OCI-LY7 (cell line): ENCODE measurements at regions not wholly inside any gene's neighbourhood (a gene's known extent, or its start where the extent isn't known, plus 50 kb on each side); places are given as distances from the start of the nearest gene placed in this dataset.

Experiments
- BruUV-seq: library from RNA; stranded (reverse); fragments of 400-500 nt; replicated peaks from 2 replicates; lab custom pipeline; 2021; lab: Mats Ljungman, UMichigan
- CTCF ChIA-PET: fragments of 300-600 bp; sonication (Branson Sonifier 250); formaldehyde crosslinking; loops from one replicate; lab custom pipeline; 2022; ENCODE audit warnings: antibody characterized with exemption; ENCODE audit not compliant: unreplicated experiment; lab: Charles Lee
- POLR2A ChIA-PET: fragments of 300-600 bp; sonication (Branson Sonifier 250); formaldehyde crosslinking; loops from one replicate; lab custom pipeline; 2022; ENCODE audit warnings: antibody characterized with exemption; lab: Charles Lee
- DNase-seq: peaks from one replicate; pipeline ENCODE4 v3.0.0-alpha.2; 2015; ENCODE audit warnings: low spot score
- H2AFZ ChIP-seq: fragments of 200-600 bp; sonication (generic), shearing (Covaris generic); 2 replicates; pipeline ENCODE4 v1.6.1; 2014; ENCODE audit warnings: mild to moderate bottlenecking, antibody characterized with exemption, low read length, moderate library complexity
- H3K27ac ChIP-seq: fragments of 200-600 bp; sonication (generic); 2 replicates; pipeline ENCODE4 v1.5.1; 2014; ENCODE audit warnings: mixed run types, low read depth, mild to moderate bottlenecking, moderate library complexity, low read length, inconsistent platforms; ENCODE audit not compliant: poor library complexity, severe bottlenecking
- H3K36me3 ChIP-seq: fragments of 200-600 bp; sonication (generic); 2 replicates; pipeline ENCODE4 v1.6.1; 2014; ENCODE audit warnings: mild to moderate bottlenecking, antibody characterized with exemption, low read length, moderate library complexity, mixed read lengths; ENCODE audit not compliant: insufficient read depth
- H3K4me1 ChIP-seq: fragments of 200-600 bp; sonication (generic); 2 replicates; pipeline ENCODE4 v1.5.1; 2014; ENCODE audit warnings: mild to moderate bottlenecking, low read length; ENCODE audit not compliant: insufficient read depth, poor library complexity, severe bottlenecking
- H3K4me2 ChIP-seq: fragments of 200-600 bp; sonication (generic); 2 replicates; pipeline ENCODE4 v1.6.1; 2014; ENCODE audit warnings: mild to moderate bottlenecking, low read length
- H3K4me3 ChIP-seq: fragments of 200-600 bp; sonication (generic); 2 replicates; pipeline ENCODE4 v1.5.1; 2014; ENCODE audit warnings: mild to moderate bottlenecking, low read depth, low read length; ENCODE audit not compliant: poor library complexity, severe bottlenecking
- H3K79me2 ChIP-seq: fragments of 200-600 bp; sonication (generic); 2 replicates; pipeline ENCODE4 v1.6.1; 2016; ENCODE audit warnings: low read depth, mild to moderate bottlenecking, low read length, moderate library complexity, mixed read lengths; ENCODE audit not compliant: insufficient read depth
- H3K9me2 ChIP-seq: fragments of 200-600 bp; sonication (generic); 2 replicates; pipeline ENCODE4 v1.6.1; 2016; ENCODE audit warnings: mild to moderate bottlenecking, low read length, mixed read lengths; ENCODE audit not compliant: insufficient read depth
- H3K9me3 ChIP-seq: fragments of 200-600 bp; sonication (generic); 2 replicates; pipeline ENCODE4 v1.6.1; 2014; ENCODE audit warnings: mild to moderate bottlenecking, mixed run types, low read length, mixed read lengths
- H4K20me1 ChIP-seq: fragments of 200-600 bp; sonication (generic); 2 replicates; pipeline ENCODE4 v1.6.1; 2014; ENCODE audit warnings: mild to moderate bottlenecking, antibody characterized with exemption, low read length, moderate library complexity, mixed read lengths; ENCODE audit not compliant: insufficient read depth
- EZH2phosphoT487 ChIP-seq: fragments of 200-600 bp; sonication (generic); IDR thresholded peaks from 2 replicates; pipeline ENCODE4 v1.6.1; 2018; ENCODE audit warnings: low read depth, borderline replicate concordance, mild to moderate bottlenecking, mixed run types, antibody characterized with exemption, low read length, moderate library complexity, mixed read lengths
- intact Hi-C: fragments of 100-400 bp; cut with micrococcal nuclease; formaldehyde crosslinking; loops from one replicate; pipeline ENCODE4 v1.10.0; 2022; ENCODE audit not compliant: unreplicated experiment
- TF ChIP-seq, protein P1 (sequence below): fragments of 200-600 bp; sonication (generic); conservative IDR thresholded peaks from 2 replicates; pipeline ENCODE4 v1.5.1; 2014; ENCODE audit warnings: mild to moderate bottlenecking, antibody characterized with exemption, low read length, moderate library complexity, mixed read lengths

- Histone ChIP-seq H4K20me1 (no peaks in the 10 kb centered on the region), H2AFZ (no peak overlapping the region), H3K4me3 (no peak overlapping the region), H3K9me2 (no peaks in the 10 kb centered on the region), H3K79me2 (no peaks in the 10 kb centered on the region), H3K36me3 (no peaks in the 10 kb centered on the region), H3K9me3 (no peaks in the 10 kb centered on the region), H3K4me1 (no peaks in the 10 kb centered on the region), H3K27ac (no peak overlapping the region), H3K4me2 (no peak overlapping the region)
- intact Hi-C loops, result no loop called here
- DNase-seq, result no peak
- no TSS peak for BruUV-seq
- CTCF ChIA-PET, result no interaction called here
- POLR2A ChIA-PET, result no interaction called here
- TF ChIP-seq EZH2phosphoT487, result no peak
- TF ChIP-seq, protein P1, sequence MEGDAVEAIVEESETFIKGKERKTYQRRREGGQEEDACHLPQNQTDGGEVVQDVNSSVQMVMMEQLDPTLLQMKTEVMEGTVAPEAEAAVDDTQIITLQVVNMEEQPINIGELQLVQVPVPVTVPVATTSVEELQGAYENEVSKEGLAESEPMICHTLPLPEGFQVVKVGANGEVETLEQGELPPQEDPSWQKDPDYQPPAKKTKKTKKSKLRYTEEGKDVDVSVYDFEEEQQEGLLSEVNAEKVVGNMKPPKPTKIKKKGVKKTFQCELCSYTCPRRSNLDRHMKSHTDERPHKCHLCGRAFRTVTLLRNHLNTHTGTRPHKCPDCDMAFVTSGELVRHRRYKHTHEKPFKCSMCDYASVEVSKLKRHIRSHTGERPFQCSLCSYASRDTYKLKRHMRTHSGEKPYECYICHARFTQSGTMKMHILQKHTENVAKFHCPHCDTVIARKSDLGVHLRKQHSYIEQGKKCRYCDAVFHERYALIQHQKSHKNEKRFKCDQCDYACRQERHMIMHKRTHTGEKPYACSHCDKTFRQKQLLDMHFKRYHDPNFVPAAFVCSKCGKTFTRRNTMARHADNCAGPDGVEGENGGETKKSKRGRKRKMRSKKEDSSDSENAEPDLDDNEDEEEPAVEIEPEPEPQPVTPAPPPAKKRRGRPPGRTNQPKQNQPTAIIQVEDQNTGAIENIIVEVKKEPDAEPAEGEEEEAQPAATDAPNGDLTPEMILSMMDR, result no peak
These were observed 566.2 kb downstream of the TBC1D22A start for GRCh38 chr22:47328550-47329243.

- DNase-seq, result no peak
- H3K9me3 ChIP-seq, result peaks cover 1% of the 10 kb centered on the region; the same call in 1 of the 2 replicates
- H3K4me3 ChIP-seq, result no peak overlapping the region
- no peak overlapping the region for H3K27ac ChIP-seq
- no peaks in the 10 kb centered on the region for H3K4me1 ChIP-seq
- no peaks in the 10 kb centered on the region for H4K20me1 ChIP-seq
- no peaks in the 10 kb centered on the region for H3K36me3 ChIP-seq
- ChIA-PET POLR2A (no interaction called here), CTCF (no interaction called here)
- no peaks in the 10 kb centered on the region for H3K9me2 ChIP-seq
- no peaks in the 10 kb centered on the region for H3K79me2 ChIP-seq
- intact Hi-C loops, result no loop called here
- no TSS peak for BruUV-seq
- no peak for TF ChIP-seq EZH2phosphoT487
- TF ChIP-seq, protein P1, result no peak
- no peak overlapping the region for H2AFZ ChIP-seq
- H3K4me2 ChIP-seq, result no peak overlapping the region
These were observed 564.8 kb downstream of the TBC1D22A start for GRCh38 chr22:47327241-47327640.

DNA sequence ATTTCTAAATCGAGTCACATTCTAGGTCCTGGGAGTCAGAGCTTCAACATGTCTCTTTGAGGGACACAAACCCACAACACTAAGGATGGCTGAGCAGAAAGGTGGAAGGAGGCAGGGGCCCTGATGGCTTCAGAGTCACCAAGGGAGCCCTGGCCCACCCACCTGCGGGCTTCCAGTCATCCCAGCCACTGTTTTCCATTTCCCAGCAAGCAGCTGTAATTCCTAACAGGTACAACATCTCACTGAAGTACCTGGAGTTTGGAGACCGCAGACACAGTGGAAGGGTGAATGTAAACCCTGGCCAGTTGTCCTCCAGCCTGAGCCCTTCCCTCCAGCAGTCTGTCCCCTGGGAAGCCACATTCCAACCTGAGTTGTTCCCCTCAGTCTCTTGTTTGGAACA lies 562.8 kb downstream of the TBC1D22A start:
- no peak overlapping the region for H2AFZ ChIP-seq
- DNase-seq, result no peak
- TF ChIP-seq, protein P1, result no peak
- no peak for TF ChIP-seq EZH2phosphoT487
- intact Hi-C loops, result no loop called here
- H3K9me2 ChIP-seq, result no peaks in the 10 kb centered on the region
- POLR2A ChIA-PET, result no interaction called here
- H3K36me3 ChIP-seq, result no peaks in the 10 kb centered on the region
- peaks cover 12% of the 10 kb centered on the region; the same call in 1 of the 2 replicates for H3K9me3 ChIP-seq
- H3K4me2 ChIP-seq, result no peak overlapping the region
- no peak overlapping the region for H3K27ac ChIP-seq
- no TSS peak for BruUV-seq
- no peak overlapping the region for H3K4me3 ChIP-seq
- H3K4me1 ChIP-seq, result no peaks in the 10 kb centered on the region
- no peaks in the 10 kb centered on the region for H3K79me2 ChIP-seq
- H4K20me1 ChIP-seq, result no peaks in the 10 kb centered on the region
- CTCF ChIA-PET, result no interaction called here
